ENCODE measurements at regions not wholly inside any gene's neighbourhood (a gene's known extent, or its start where the extent isn't known, plus 50 kb on each side); places are given as distances from the start of the nearest gene placed in this dataset.

- TF ChIP-seq POLR2A (IDR thresholded peaks at IDR 0.05) (no peak), CTCF (IDR thresholded peaks at IDR 0.05) (no peak)
Observed at GRCh38 chrX:8254401-8254800, 83.3 kb upstream of the VCX2 start.

Data from breast epithelium (tissue), 3 donors.